C4-2B (cell line): ENCODE measurements at regions not wholly inside any gene's neighbourhood (a gene's known extent, or its start where the extent isn't known, plus 50 kb on each side); places are given as distances from the start of the nearest gene placed in this dataset.

Experiments
- CTCF ChIP-seq: fragments of 450-650 bp; conservative IDR thresholded peaks from 2 replicates; pipeline ENCODE4 v1.5.1; 2017; ENCODE audit warnings: mild to moderate bottlenecking
- ZFX ChIP-seq: fragments of 450-650 bp; IDR thresholded peaks from 2 replicates; pipeline ENCODE4 v1.6.1; 2017

- no peak for TF ChIP-seq CTCF
- no peak for TF ChIP-seq ZFX
Observed at GRCh38 chr13:67792151-67792676, 562.1 kb upstream of the PCDH9 start.
